Gastrocnemius medialis (tissue), 4 donors: ENCODE measurements at regions not wholly inside any gene's neighbourhood (a gene's known extent, or its start where the extent isn't known, plus 50 kb on each side); places are given as distances from the start of the nearest gene placed in this dataset.

Experiments
- CTCF ChIP-seq, 5 experiments: fragments of 450-650 bp in 3 of 5; fragments of 200-600 bp in 2 of 5; sonication (generic) in 2 of 5; IDR thresholded peaks in 4 of 5; conservative IDR thresholded peaks in 1 of 5; 1 replicate in 4 of 5; 2 replicates in 1 of 5; pipeline ENCODE4 v1.5.1; 2016 to 2019; ENCODE audit warnings: antibody characterized with exemption in 5 of 5, mild to moderate bottlenecking in 3 of 5, moderate library complexity in 3 of 5
- POLR2A ChIP-seq, 2 donors: fragments of 450-650 bp; IDR thresholded peaks; one replicate each; pipeline ENCODE4 v1.6.1; 2017; ENCODE audit warnings: antibody characterized with exemption in 2 of 2, mild to moderate bottlenecking in 2 of 2, moderate library complexity in 2 of 2

- TF ChIP-seq CTCF (IDR thresholded peaks at IDR 0.05 in 4 of 5, conservative IDR thresholded peaks at IDR 0.05 in 1 of 5) (no peak), POLR2A (IDR thresholded peaks at IDR 0.05) (no peak)
Measured at GRCh38 chr6:113140721-113141120, 716.4 kb upstream of the MARCKS start.
